Dedifferentiated amniotic fluid mesenchymal stem cell (primary cell): ENCODE measurements at regions not wholly inside any gene's neighbourhood (a gene's known extent, or its start where the extent isn't known, plus 50 kb on each side); places are given as distances from the start of the nearest gene placed in this dataset.

Experiments used
- DNase-seq: peaks from one replicate; pipeline ENCODE4 v3.0.0-alpha.2; 2016; ENCODE audit errors: extremely low spot score

DNA sequence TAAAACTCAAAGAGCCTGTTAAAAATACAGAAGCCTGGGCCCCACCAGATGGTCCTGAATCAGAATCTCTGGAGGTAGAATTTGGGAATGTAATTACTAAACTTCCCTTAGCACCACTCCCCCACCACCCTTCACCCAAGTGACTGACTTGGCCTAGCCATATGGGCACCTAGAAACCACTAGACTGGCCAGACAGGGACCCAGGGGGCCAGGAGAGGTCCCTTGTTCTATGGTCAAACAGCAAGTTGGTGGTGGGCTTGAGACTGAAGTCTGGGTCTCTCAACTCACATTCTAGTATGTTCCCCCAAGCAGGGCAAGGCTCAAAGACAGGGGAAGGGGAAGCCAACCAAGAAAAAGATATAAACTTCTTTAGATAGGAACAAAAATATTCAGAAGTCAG, 301.5 kb upstream of the TLE3 start:
- DNase-seq: no peak

DNA sequence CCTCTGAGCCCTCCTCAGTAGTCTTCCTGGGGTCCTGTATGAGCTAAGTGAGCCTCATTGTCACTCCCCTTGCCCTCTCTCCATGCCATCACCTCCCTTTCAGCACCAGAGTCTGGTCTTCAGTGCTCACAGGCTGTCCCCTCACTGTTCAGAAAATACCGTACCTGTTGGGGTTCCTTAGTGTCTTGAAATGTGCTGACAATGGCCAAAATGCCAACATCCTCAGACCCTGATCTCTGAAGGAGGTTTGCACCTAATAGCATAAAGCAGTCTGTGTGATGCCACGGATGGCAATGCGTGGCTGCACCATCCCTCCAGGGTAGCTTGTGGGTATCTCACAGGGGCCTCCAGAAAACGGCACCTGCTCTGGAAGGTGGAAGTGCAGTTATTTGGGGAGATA, 301.0 kb upstream of the TLE3 start:
- DNase-seq: no peak

DNA sequence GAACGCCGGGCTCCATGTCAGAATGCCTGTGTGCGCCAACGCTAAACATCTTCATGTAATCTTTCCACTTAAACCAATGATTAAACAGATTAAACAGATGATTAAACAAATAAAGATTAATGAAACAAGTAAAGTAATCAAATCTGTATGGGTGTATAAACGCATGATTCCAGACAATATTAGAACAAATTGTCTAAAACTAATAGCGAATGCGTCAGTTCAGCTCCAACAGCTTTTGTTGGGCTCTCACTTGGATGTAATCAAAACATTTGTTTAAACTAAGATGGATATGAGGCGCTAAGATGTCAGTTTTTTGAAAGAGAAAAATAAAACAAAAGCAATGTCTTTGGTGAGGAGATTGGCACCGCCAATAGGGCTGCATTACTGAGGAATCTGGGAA, 299.1 kb upstream of the TLE3 start:
- DNase-seq: no peak

DNA sequence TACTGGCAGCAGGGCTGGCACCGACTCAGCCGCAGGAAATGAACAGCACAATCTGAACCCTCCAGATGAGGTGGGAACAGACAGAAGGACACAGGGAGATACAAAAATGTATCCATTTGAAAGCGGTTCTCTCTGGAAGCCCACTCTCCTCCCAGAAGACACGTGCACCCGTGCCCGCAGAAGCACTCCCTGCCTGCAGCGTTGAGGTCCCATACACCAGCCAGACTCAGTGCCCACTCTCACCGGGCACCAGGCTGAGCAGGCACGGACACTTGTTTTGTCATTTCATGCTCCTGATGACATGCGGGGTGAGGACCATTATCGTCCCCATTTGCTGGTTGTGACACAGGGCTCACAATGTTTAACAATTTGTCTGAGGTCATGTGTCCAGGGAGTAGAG, 297.4 kb upstream of the TLE3 start:
- DNase-seq: no peak

DNA sequence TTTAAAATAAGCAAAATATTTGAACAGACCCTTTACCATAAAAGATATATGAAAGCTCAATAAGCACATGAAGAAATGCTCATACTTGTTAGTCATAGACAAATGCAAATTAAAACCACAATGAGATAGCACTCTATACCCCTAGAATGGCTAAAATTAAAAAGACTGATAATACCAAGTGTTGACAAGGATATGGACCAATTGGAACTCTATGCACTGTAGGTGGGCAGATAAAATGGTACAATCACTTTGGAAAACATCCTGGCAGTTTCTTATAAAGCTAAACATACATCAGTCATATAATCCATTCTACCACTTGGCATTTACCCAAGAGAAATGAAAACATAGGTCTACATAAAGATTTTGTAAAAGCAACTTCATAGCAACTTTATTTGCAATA, 293.0 kb upstream of the TLE3 start:
- DNase-seq: no peak

DNA sequence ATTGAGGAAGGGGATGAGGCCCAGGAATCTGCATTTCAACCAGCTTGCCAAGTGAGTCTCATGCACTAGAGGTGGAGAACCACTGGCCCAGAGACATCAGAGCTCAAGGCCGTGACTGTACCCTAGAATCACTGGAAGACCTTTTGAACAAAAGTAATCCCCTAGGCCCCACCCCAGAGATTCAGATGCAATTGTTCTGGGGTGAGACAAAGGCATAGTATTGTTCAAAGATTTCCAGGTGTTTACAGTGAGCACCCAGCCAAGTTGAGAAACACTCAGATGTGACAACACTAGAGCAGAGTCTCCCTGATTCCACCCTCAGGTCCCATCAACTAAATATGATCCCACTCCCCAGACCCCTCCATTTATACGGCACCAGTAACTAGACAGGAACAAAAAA, 290.3 kb upstream of the TLE3 start:
- DNase-seq: no peak

DNA sequence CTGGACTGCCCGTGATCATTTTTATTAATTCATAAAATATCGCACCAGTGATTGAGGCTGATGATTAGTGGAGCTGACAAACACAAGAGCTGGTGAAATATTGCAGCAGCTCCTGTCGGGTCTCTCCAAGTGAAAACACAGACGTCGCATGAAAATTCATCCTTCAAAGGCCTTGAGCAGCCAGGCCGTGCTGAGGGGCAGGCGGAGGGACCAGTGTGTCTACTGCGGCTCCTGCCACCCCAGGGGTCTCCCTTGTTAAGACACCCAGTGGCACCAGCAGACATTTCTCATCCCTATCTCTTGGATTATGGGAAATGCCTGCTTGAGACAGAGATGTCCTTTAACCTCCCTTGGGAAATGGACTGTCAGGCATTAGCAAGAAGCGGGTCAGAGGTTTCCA, 289.4 kb upstream of the TLE3 start:
- DNase-seq: no peak

DNA sequence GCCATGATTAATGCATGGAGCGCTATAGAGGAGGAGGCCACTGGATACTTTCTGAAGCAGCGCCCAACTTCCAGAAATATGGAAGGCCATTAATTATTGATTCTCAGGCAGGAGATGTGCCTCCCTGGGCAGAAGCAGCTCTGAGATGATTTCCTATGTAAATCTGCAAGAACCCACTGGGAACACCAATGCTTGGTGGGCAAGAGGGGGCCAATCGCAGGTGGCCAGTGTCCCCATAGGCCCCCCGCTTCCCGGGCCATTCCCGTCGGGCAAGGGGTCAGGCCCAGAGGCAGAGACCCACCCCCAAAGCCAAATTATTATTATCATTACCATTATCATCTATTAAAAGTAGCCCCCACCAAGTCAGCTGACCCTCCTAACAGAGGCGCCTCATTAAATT, 288.0 kb upstream of the TLE3 start:
- no peak for DNase-seq

DNA sequence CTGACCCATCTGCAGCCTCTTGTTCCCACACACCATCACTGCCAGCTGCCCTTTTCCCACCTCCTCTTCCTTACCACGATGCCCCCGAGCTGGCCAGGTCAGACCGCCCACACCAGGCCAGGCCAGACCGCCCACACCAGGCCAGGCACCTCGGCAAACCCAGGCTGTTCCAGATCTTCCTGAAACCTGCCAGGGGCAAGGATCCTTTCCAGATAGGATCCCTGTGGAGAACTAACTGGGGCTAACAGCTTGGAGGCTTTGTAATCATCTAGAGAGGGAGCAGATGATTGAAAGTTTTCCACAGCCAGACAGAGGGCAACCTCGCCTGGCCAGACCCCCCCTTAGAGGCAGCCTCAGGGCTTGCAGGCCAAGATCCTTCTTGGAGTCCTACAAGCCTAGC, 287.3 kb upstream of the TLE3 start:
- no peak for DNase-seq

DNA sequence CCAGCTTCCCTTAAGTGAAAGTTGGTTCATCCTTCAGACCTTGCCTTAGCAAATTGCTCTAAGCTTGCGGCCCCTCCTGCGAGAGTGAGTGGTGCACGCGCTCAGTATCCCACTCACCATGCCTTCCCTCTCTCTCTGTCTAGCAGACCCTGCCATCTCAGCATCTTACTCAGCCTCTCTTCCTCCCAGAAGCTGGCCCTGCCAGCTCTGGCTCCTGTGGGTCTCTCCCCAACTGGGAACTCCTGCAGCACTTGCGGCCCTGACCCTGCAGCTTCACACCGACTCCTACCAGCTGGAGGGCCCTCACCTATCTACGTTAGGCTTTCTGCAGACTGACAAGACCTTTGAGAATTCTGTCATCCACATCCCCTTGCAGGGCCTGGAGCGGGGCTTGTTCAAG, 286.1 kb upstream of the TLE3 start:
- DNase-seq: no peak

DNA sequence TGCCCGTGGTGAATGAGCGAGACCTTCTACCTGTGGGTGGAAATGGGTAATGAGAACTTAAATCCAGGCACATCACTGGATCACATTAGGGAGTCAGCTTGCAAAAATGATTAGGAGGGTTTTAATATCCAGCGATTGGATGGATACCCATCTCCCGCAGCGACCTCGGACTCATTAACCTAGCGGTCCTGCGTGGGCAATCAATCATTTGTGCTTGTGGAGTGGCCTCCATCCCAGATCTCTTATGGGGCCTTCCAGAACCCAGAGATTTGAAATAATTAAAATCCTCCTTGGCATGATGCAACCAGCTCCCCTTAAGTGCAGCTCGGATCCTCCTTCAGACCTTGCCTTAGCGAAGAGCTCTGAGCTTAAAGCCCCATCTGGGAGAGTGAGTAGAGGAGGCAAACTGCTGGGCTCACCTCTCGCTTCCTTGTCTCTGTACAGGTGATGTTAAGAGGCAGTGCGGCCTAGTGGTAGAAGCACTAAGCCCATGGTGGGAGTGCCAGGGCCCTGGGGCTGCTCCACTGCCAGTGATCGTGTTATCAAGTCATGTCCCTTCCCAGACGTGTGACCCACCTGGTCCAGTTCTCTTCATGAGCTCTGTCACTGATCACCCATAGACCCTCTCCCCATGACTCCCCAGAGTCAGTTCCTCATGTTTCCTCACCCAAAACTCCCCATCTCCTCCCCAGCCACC, 285.2 kb upstream of the TLE3 start:
- no peak for DNase-seq

DNA sequence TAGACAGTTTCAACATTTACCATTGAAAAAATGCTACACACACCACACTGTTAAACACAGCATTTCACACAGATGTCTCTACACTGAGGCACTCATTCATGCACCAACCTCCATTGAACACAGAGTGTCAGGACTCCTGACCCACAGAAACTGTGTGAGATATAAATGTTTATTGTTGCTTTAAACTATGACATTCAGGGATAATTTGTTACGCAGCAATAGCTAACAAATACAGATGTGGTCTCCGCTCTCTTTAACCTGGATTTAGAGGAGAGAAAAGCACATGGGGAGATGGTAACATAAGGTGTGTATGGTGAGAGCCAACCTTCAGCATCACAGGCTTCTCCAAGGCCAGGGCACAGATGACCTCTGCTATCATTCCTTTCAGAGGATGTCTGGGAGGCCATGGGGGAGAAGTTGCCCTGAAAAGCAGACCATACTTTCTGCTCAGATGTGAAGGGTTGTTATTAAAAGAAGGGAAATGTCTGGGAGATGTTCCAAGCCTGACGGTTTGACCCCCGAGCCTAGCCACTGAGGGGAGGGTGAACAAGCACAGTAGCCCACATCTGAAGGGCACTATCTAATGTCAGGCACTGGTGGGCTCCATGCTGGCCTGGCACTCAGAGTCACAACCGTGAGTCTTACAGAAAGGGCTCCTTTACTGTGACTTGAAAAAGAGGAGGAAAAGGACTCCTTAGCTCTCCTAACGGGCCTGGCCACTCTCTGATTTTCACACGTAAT, 284.5 kb upstream of the TLE3 start:
- no peak for DNase-seq

DNA sequence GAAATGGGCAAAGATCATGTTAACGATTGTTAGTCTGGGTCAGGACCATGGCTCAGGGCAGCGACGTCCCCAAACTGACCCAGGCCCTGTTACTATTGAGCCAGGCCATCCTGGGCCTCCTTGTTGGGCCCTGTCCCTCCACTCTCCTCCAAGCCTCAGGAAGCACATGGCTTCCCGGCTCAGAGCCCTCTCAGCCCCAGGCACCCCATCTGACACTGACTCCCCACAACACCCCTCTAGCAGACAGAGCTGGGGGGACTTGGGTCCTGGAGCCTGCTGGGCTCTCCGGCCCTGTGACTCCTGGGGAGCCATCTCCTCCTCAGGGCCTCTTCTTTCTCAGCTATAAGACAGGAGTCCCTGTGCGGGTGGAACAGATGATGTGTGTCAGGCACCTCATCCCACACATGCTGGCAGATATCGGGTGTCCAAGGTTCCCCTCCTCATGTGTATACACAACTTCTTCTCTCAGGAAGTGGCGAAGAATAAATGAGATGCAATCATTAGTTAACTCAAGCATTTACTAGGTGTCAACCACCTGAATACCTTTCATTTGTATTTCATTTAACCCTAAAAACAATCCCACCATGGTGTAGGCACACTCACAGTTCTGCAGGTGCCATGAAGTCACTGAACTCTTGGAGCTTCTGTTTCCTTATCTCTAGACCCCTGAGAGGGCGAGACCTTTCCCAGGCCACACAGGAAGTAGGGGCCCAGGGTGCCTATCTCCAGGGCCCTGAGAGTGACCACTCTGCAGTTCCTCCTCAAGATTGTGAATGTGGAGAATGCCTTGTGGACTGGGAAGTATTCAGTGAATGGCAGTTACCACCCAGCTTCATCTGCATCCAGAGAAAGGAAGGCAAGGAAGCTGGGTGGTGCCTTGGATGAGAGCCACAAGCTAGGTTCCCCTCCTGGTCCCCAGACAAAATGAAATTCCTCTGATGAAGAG, 282.5 kb upstream of the TLE3 start:
- DNase-seq: no peak

DNA sequence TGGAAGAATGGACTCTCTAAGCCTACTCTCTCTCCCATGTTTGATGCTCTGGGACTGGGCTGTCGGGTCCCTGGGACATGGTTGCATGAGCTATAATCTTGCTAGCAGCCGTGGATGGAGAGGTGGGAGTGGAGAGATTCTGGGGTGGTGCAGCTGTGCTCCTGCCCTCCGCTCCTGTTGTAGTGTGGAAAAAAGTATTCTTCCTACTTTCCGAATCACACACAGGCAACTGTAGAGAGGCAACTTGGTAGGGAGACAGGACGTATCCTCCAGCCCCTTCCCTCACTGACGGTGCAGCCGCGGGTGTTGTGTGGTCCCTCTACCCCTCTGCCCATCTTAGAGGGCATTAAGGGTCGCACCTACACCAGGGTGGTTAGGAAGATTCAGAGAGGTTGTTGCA, 281.4 kb upstream of the TLE3 start:
- no peak for DNase-seq

DNA sequence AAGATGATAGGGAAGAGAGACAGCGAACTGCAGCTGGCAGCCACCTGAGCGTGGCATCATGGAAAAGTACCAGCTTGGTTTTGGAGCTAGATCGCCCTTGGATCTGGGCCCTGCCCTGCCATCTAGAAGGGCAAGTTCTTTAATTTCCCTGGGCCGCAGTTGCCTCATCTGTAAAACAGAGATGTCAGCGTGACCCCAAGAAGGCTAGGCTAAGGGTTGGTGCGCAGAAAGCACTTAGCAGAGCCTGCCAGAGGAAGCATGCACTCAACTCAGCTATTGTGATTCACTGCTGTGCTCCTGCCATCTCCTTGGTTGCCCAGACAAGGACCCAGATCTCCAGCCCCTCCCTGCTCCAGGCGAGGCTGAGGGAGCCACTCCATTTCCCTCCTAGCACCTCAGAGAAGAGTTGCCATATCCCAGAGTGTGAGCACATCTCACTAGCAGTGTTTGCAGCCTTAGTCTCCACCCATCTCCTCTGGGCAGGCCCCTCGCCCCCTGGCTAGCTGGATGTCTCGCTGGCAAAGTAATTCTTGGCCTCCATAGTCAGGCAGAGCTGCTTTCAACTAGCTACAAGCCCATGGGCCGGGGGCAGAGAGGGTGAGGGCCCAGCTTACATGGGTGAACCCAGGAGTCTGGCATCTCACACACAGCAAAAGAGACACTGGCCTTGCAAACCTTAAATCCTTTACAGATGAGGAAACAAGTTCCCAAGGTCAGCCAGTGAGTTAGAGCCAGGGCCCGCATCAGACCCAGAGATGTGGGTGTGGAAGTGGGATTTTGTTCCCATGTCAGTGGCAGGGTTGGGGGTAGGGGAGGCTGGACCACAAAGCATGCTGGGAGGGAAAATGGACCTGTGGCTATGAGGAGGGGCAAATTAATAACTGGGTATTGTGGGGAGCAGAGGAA, 280.7 kb upstream of the TLE3 start:
- no peak for DNase-seq

DNA sequence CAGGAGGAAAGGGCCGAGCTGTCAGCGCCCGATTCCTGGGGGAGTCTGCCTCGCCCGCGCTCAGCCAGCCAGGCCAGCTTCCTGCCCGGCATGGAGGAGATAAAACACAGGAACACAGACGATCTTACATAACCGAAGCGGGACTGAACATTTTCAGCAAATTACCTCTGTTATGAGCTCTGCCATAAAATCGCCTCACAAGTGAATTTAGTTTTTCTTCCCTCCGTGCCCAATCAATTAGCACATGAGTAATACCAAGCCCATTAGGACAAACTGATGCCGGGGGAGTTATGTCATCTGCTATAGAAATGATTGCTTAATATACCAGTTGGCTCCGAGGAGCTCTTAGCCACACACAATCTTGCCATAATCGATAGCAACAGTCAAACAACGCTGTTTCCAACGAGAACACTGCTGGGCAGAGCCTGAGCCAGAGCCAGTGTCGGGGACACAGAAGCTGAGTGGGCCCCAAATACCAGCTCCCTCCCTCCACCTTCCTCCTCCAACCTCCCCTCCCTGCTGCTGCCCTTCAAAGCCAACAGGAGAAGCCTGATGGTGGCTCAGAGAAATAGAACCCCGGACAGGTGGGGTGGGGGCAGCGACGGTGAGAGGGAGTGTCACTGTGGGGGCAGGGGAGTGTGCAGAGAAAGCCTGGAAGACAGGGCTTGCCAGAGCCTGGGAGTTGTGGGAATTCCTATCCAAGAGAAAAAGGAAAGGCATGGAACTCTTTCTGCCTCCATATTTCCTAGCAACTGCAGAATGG, 279.4 kb upstream of the TLE3 start:
- peak; percentile 15 for DNase-seq

DNA sequence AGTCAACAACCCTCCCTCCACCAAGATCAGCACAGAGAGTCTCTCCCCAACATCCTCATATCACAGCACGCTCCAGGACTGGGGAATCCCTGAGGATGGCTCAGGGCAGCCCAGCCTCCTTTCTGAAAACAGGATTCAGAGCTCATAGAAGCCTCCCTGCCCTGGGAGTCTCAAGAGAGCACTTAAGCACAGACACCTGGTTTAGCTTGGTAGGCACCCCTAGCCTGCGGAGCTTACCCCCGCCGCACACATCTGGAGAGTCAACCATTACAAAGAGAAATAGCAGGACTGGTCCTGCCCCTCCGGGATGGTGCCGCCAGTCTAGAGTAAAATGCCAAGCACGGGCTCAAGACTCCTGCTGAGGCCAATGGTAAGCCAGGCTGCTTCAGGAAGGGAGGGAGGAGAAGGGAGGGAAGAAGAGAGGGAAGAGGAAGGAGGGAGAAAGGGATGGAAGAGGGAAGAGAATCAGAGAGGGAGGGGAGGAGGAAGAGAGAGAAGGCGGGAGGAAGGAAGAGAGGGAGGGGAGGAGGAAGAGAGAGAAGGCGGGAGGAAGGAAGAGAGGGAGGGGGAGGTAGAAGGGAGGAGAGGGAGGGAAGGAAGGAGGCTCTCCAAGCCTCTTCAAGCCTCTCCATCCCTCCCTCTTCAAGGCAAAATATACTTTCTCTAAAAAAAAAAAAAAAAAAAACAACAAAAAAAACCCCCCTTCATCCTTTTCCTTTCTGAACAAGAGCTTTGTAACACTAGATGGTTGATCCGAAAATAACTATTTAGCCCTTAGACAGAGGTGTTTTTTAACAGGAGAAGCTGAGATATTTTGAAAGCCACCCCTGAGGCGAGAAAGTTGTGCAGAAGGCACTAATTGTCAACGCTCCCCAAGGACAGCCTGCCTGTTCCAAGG, 278.6 kb upstream of the TLE3 start:
- DNase-seq: no peak

DNA sequence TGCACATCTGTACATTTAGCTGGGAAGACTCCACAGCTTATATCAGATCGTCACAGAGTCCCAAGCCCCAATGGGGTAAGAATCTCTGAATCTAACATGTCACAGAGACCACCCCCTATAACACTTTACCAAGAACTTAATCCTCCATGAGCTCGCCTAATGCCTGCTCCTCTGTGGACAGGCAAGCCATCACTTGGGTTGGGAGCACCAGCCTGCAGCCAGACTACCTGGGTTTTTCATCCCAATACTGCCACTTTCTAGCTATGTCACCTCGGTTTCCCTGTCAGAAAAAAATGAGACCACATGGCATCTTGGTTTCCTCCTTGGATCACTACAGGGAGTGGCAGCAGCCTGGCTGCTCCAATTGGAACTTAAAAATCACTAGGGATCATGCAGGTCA, 277.9 kb upstream of the TLE3 start:
- DNase-seq: no peak

DNA sequence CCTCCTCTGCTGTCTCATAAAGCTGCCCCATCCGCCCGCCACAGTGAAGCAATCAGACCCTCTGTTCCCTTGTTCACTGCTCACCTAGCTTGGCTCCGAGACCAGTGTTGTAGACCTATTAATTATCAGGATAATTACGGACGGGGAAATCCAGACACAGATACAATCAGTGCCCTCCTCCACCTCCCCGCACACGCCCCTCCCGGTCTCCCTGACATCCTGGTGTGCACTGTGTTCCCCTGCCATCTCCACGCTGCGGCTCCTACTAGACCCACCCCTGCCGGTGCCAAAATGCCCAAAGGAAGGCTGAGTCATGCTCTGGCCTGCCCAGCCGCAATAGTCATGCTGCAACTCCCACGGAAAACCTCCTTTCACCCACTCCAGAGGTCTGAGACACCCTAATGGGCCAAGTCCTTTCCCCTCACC, 277.3 kb upstream of the TLE3 start:
- DNase-seq: no peak

DNA sequence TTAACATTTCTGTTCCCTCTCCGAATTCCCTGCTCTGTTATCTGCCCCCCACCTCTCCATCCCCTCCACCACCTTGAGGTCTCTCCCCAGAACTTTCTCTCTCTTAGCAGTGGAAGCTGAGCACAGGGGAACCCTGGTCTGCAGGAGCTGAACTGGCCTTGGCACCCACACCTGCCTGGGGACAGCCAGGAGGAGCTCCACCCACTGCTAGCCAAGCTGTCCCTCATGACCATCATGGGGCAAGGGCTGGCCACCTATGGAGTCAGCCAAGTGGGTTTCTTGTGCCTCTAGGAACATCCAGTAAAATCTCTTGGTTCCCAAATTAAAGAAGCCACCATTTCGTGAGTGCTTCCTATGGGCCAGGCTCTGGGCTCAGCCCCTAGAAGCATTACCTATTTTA, 276.4 kb upstream of the TLE3 start:
- DNase-seq: no peak
